ENCODE measurements at regions not wholly inside any gene's neighbourhood (a gene's known extent, or its start where the extent isn't known, plus 50 kb on each side); places are given as distances from the start of the nearest gene placed in this dataset.

GRCh38 chr12:5099591-5099990, 55.9 kb downstream of the KCNA5 start:
- no TSS peak for BruUV-seq (replicated peaks)
- no peak for TF ChIP-seq RBBP5 (conservative IDR thresholded peaks at IDR 0.05)
- no peak for TF ChIP-seq E2F8 (IDR thresholded peaks at IDR 0.05; ENCODE audit: low read depth, partially characterized antibody)
- no peak for TF ChIP-seq BRCA1 (IDR thresholded peaks at IDR 0.05; ENCODE audit: low read depth, low read length)
- TF ChIP-seq YY1 (IDR thresholded peaks at IDR 0.05; ENCODE audit: low read depth, low read length), result no peak
- no peak for TF ChIP-seq PML (IDR thresholded peaks at IDR 0.05; ENCODE audit: low read length)
- TF ChIP-seq SPI1 (IDR thresholded peaks at IDR 0.05; ENCODE audit: borderline replicate concordance, insufficient read depth, low read depth, low read length), result no peak
- no peak for TF ChIP-seq JUND (IDR thresholded peaks at IDR 0.05; ENCODE audit: low read depth, low read length)
- no peak for TF ChIP-seq SIN3A (IDR thresholded peaks at IDR 0.05; ENCODE audit: low read depth, low read length)
- no peak for TF ChIP-seq ZBTB4 (CRISPR knock-in tag; IDR thresholded peaks at IDR 0.05)
- TF ChIP-seq ATF7 (IDR thresholded peaks at IDR 0.05; ENCODE audit: low read depth), result no peak
- TF ChIP-seq MEF2A (IDR thresholded peaks at IDR 0.05; ENCODE audit: insufficient read depth, low read depth, low read length), result no peak
- TF ChIP-seq POU2F2 (IDR thresholded peaks at IDR 0.05; ENCODE audit: borderline replicate concordance, low read depth, low read length), result no peak
- TF ChIP-seq HDAC6 (IDR thresholded peaks at IDR 0.05; ENCODE audit: unreplicated experiment), result no peak
- no peak for TF ChIP-seq FOS (IDR thresholded peaks at IDR 0.05; ENCODE audit: borderline replicate concordance, extremely low read depth, insufficient read length)
- TF ChIP-seq CTCF (IDR thresholded peaks at IDR 0.05 in 2 of 3, conservative IDR thresholded peaks at IDR 0.05 in 1 of 3; ENCODE audit: control insufficient read depth in 2 of 3, extremely low read depth in 1 of 3, insufficient read depth in 1 of 3, low read depth in 3 of 3, low read length in 3 of 3), result no peak
- no peak for TF ChIP-seq NKRF (conservative IDR thresholded peaks at IDR 0.05)

More at GRCh38 chr12:5099591-5099990, 55.9 kb downstream of the KCNA5 start:
- ChIA-PET SMC1A (ENCODE audit: uncharacterized antibody, unreplicated experiment) (no interaction called here), RAD21 (ENCODE audit: unreplicated experiment) (no interaction called here), CTCF (no interaction called here), POLR2A (no interaction called here)
- H3K27me3 ChIP-seq (replicated peaks in 1 of 2; ENCODE audit: control insufficient read depth in 2 of 2, insufficient read depth in 2 of 2, low read length in 1 of 2), result no peaks in the 10 kb centered on the region; a peak in 1 of 4 replicates
- H3K79me2 ChIP-seq (ENCODE audit: control insufficient read depth, insufficient read depth, low read length), result no peaks in the 10 kb centered on the region
- intact Hi-C loops (cut with micrococcal nuclease; ENCODE audit: unreplicated experiment), result no loop called here
- no peak overlapping the region for H3K4me3 ChIP-seq
- no peak overlapping the region for H3K4me2 ChIP-seq (ENCODE audit: control insufficient read depth, insufficient read depth)
- no peak overlapping the region for H3K9ac ChIP-seq (ENCODE audit: control insufficient read depth, insufficient read depth, low read length)
- H4K20me1 ChIP-seq (ENCODE audit: control insufficient read depth, insufficient read depth), result no peaks in the 10 kb centered on the region
- H3K9me3 ChIP-seq (replicated peaks; ENCODE audit: control insufficient read depth, insufficient read depth, low read length), result no peaks in the 10 kb centered on the region
- FAIRE-seq (no peak), ATAC-seq (no peak), DNase-seq (ENCODE audit: low read depth, low spot score) (no peak)
- no peaks in the 10 kb centered on the region for H3K4me1 ChIP-seq (ENCODE audit: control insufficient read depth, insufficient read depth, low read length)
- 28% methylated on average over 7 of the region's 7 CpGs for WGBS (ENCODE audit: insufficient coverage, insufficient replicate concordance, low lambda C conversion rate, missing lambda C conversion rate)
- H3K36me3 ChIP-seq (ENCODE audit: control insufficient read depth in 2 of 2, insufficient read depth in 2 of 2, low read length in 1 of 2), result no peaks in the 10 kb centered on the region
- in situ Hi-C loops (cut with MboI), result no loop called here
- no peak overlapping the region for H2AFZ ChIP-seq (ENCODE audit: control insufficient read depth, low read depth, low read length)
- no peak overlapping the region for H3K27ac ChIP-seq (ENCODE audit: control insufficient read depth, insufficient read depth)

All from GM12878 (cell line).